A549 (cell line): ENCODE measurements at regions not wholly inside any gene's neighbourhood (a gene's known extent, or its start where the extent isn't known, plus 50 kb on each side); places are given as distances from the start of the nearest gene placed in this dataset.
"Not testable (repeated sequence)": the region's sequence is repeated elsewhere in the genome, so short reads cannot be mapped to it uniquely, and the experiment has no call there.

Experiments
- ATAC-seq, 2 experiments: fragments of 200-7000 bp in 1 of 2; fragments of >200 bp in 1 of 2; cut with Nextera tagmentation in 1 of 2; cut with Tn5 transposase in 1 of 2; 3 replicates each; pipeline versions ENCODE4 v1.8.0 to v1.9.1; 2018 to 2020; ENCODE audit warnings: mild to moderate bottlenecking in 1 of 2, moderate library complexity in 1 of 2
- CTCF ChIA-PET: fragments of 300-600 bp; sonication (Branson Sonifier 250); formaldehyde crosslinking; extraction: SDS; loops from one replicate; lab custom pipeline; 2021; ENCODE audit warnings: antibody characterized with exemption, inconsistent platforms; lab: Yijun Ruan, JAX
- POLR2A ChIA-PET: fragments of 350-600 bp; formaldehyde crosslinking; extraction: SDS; loops from one replicate; lab custom pipeline; 2021; ENCODE audit warnings: antibody characterized with exemption, inconsistent platforms; lab: Yijun Ruan, JAX
- DNase-seq, 2 experiments: peaks; one replicate each; pipeline versions ENCODE4 v3.0.0 to v3.0.0-alpha.2; 2011 to 2016; ENCODE audit warnings: low read depth in 1 of 2, low spot score in 1 of 2
- FAIRE-seq: peaks from 2 replicates; lab custom pipeline; 2011; peaks lifted over from hg19 to GRCh38; lab: Jason Lieb, UNC
- H3K27ac ChIP-seq, 2 experiments: fragments of >200 bp; sonication (Bioruptor Twin); formaldehyde crosslinking; 3 replicates each; pipeline ENCODE4 v1.5.1; 2016 to 2017
- H3K4me1 ChIP-seq: fragments of >200 bp; sonication (Bioruptor Twin); formaldehyde crosslinking; 3 replicates; pipeline ENCODE4 v1.6.1; 2016
- H3K4me2 ChIP-seq: fragments of >200 bp; sonication (Bioruptor Twin); formaldehyde crosslinking; 3 replicates; pipeline ENCODE4 v1.6.1; 2016
- H3K4me3 ChIP-seq: fragments of >200 bp; sonication (Bioruptor Twin); formaldehyde crosslinking; 3 replicates; pipeline ENCODE4 v1.5.1; 2016
- H3K9me3 ChIP-seq: fragments of >200 bp; sonication (Bioruptor Twin); formaldehyde crosslinking; 3 replicates; pipeline ENCODE4 v1.6.1; 2016
- BHLHE40 ChIP-seq: IDR thresholded peaks from 2 replicates; pipeline ENCODE4 v1.6.1; 2012; ENCODE audit warnings: low read depth, low read length, inconsistent platforms
- CTCF ChIP-seq: fragments of >200 bp; sonication (Bioruptor Twin); formaldehyde crosslinking; IDR thresholded peaks from 3 replicates; pipeline ENCODE4 v1.5.1; 2016
- HOXB5 ChIP-seq: fragments of 250-450 bp; sonication (Bioruptor Pico); IDR thresholded peaks from 2 replicates; pipeline ENCODE4 v1.5.0; 2020; ENCODE audit warnings: mild to moderate bottlenecking, moderate library complexity
- KDM1A ChIP-seq: fragments of 200-600 bp; sonication (generic); IDR thresholded peaks from 2 replicates; pipeline ENCODE4 v1.6.1; 2016; ENCODE audit warnings: low read depth, mild to moderate bottlenecking
- MAFK ChIP-seq: fragments of 450-650 bp; IDR thresholded peaks from 2 replicates; pipeline ENCODE4 v1.6.1; 2014; ENCODE audit not compliant: partially characterized antibody
- MAZ ChIP-seq: fragments of 150-350 bp; IDR thresholded peaks from 2 replicates; pipeline ENCODE4 v1.6.1; 2014; ENCODE audit warnings: antibody characterized with exemption, low read depth, low read length, borderline replicate concordance
- REST ChIP-seq: fragments of 200-600 bp; sonication (generic); IDR thresholded peaks from 2 replicates; pipeline ENCODE4 v1.6.1; 2016; ENCODE audit warnings: antibody characterized with exemption, mild to moderate bottlenecking, moderate library complexity
- SMC3 ChIP-seq: fragments of >200 bp; sonication (Bioruptor Twin); formaldehyde crosslinking; IDR thresholded peaks from 3 replicates; pipeline ENCODE4 v1.6.1; 2018; ENCODE audit warnings: inconsistent platforms
- TFCP2L1 ChIP-seq: fragments of 250-450 bp; sonication (Bioruptor Pico); IDR thresholded peaks from 2 replicates; pipeline ENCODE4 v1.5.0; 2021; ENCODE audit warnings: mild to moderate bottlenecking
- ZC3H11A ChIP-seq: fragments of 450-650 bp; IDR thresholded peaks from 2 replicates; pipeline ENCODE4 v1.6.1; 2014; ENCODE audit warnings: antibody characterized with exemption, mild to moderate bottlenecking
- ZFP36 ChIP-seq: fragments of 450-650 bp; IDR thresholded peaks from 2 replicates; pipeline ENCODE4 v1.6.1; 2014; ENCODE audit warnings: borderline replicate concordance; ENCODE audit not compliant: partially characterized antibody
- ZSCAN20 ChIP-seq: fragments of 250-450 bp; sonication (Bioruptor Pico); IDR thresholded peaks from 2 replicates; pipeline ENCODE4 v1.8.0; 2022; ENCODE audit warnings: mild to moderate bottlenecking, moderate library complexity
- WGBS: methylation state at CpG from one replicate; pipeline ENCODE4 v1.1.6; 2017; ENCODE audit errors: missing lambda C conversion rate; 5-methylcytosine and 5-hydroxymethylcytosine counted together

GRCh38 chr6:140160494-140160893, 786.0 kb upstream of the CITED2 start:
- Histone ChIP-seq H3K4me3 (no peak overlapping the region), H3K4me2 (no peak overlapping the region), H3K27ac (no peak overlapping the region), H3K9me3 (no peaks in the 10 kb centered on the region), H3K4me1 (no peaks in the 10 kb centered on the region)
- no peak for ATAC-seq
- 79% methylated on average over 3 of the region's 3 CpGs for WGBS
- no peak for FAIRE-seq
- DNase-seq, result no peak
- TF ChIP-seq CTCF (no peak), REST (peak; percentile 52; the same call in 1 of the 2 replicates)
- ChIA-PET POLR2A (interaction anchor here (0.6 kb wide), 1 partner anchor 257 kb away, joined by 7 read pairs; no protein-coding TSS in a partner anchor), CTCF (no interaction called here)

- Histone ChIP-seq H3K27ac (no peak overlapping the region), H3K9me3 (no peaks in the 10 kb centered on the region), H3K4me1 (no peaks in the 10 kb centered on the region), H3K4me2 (no peak overlapping the region), H3K4me3 (no peak overlapping the region)
- ChIA-PET POLR2A (no interaction called here), CTCF (no interaction called here)
- WGBS, result 87% methylated on average over 6 of the region's 6 CpGs
- ATAC-seq, result no peak
- no peak for TF ChIP-seq SMC3
- no peak for FAIRE-seq
- DNase-seq, result no peak
Observed at GRCh38 chr6:140156131-140156530, 781.7 kb upstream of the CITED2 start.

- Histone ChIP-seq H3K27ac (no peak overlapping the region), H3K9me3 (no peaks in the 10 kb centered on the region), H3K4me1 (no peaks in the 10 kb centered on the region), H3K4me3 (no peak overlapping the region), H3K4me2 (no peak overlapping the region)
- DNase-seq, result no peak
- FAIRE-seq, result no peak
- no peak for ATAC-seq
- ChIA-PET POLR2A (no interaction called here), CTCF (no interaction called here)
- TF ChIP-seq MAZ, result no peak
- peak; percentile 81 for TF ChIP-seq MAFK
Observed at GRCh38 chr6:140155451-140156126, 781.1 kb upstream of the CITED2 start.

GRCh38 chr6:140153703-140154102, 779.3 kb upstream of the CITED2 start:
- Histone ChIP-seq H3K4me3 (no peak overlapping the region), H3K27ac (no peak overlapping the region), H3K4me1 (no peaks in the 10 kb centered on the region), H3K9me3 (no peaks in the 10 kb centered on the region), H3K4me2 (no peak overlapping the region)
- FAIRE-seq (no peak), ATAC-seq (no peak), DNase-seq (no peak)
- WGBS, result 73% methylated on average over 1 of the region's 1 CpG
- TF ChIP-seq BHLHE40 (no peak), ZSCAN20 (CRISPR knock-in tag) (no peak), HOXB5 (CRISPR knock-in tag) (no peak), KDM1A (no peak), ZC3H11A (no peak), ZFP36 (no peak), TFCP2L1 (no peak)
- ChIA-PET POLR2A (no interaction called here), CTCF (no interaction called here)

GRCh38 chr6:140147825-140148814, 773.7 kb upstream of the CITED2 start:
- FAIRE-seq, H3K4me1 ChIP-seq, H3K9me3 ChIP-seq, DNase-seq, H3K27ac ChIP-seq, ATAC-seq, H3K4me2 ChIP-seq, H3K4me3 ChIP-seq, POLR2A ChIA-PET, CTCF ChIA-PET: not testable (repeated sequence)
- 24% methylated on average over 3 of the region's 67 CpGs for WGBS
